ENCODE measurements at regions not wholly inside any gene's neighbourhood (a gene's known extent, or its start where the extent isn't known, plus 50 kb on each side); places are given as distances from the start of the nearest gene placed in this dataset.
"Not testable (repeated sequence)": the region's sequence is repeated elsewhere in the genome, so short reads cannot be mapped to it uniquely, and the experiment has no call there.

- no peak for DNase-seq (ENCODE audit: low read depth, low spot score)
- no peaks in the 10 kb centered on the region for H3K36me3 ChIP-seq (ENCODE audit: control insufficient read depth in 2 of 2, extremely low read depth in 1 of 2, insufficient read depth in 2 of 2, low read length in 2 of 2)
- dilution Hi-C loops (cut with MboI; ENCODE audit: extremely low pct_ligation_motif_present, low sequenced_read_pairs): no loop called here
- H3K4me1 ChIP-seq (ENCODE audit: control insufficient read depth, extremely low read depth, insufficient read depth, low read length): no peaks in the 10 kb centered on the region
- no peaks in the 10 kb centered on the region for H3K79me2 ChIP-seq (ENCODE audit: control insufficient read depth, insufficient read depth, low read length)
- no peaks in the 10 kb centered on the region for H4K20me1 ChIP-seq (replicated peaks; ENCODE audit: control insufficient read depth, extremely low read depth, insufficient read depth, low read length)
- no peak overlapping the region for H2AFZ ChIP-seq (ENCODE audit: low read depth, low read length)
- no peaks in the 10 kb centered on the region for H3K27me3 ChIP-seq (ENCODE audit: control insufficient read depth in 2 of 2, insufficient read depth in 2 of 2, low read length in 2 of 2)
- no peak for FAIRE-seq
- no peak overlapping the region for H3K27ac ChIP-seq (ENCODE audit: insufficient read depth, low read depth, low read length)
- H3K9me1 ChIP-seq (replicated peaks; ENCODE audit: control insufficient read depth, extremely low read depth, insufficient read depth, low read length): no peaks in the 10 kb centered on the region
- no TSS peak for BruUV-seq (replicated peaks)
- ChIA-PET POLR2A (no interaction called here), CTCF (no interaction called here)
- intact Hi-C loops (cut with micrococcal nuclease): no loop called here
- H3K9ac ChIP-seq (replicated peaks; ENCODE audit: extremely low read depth, insufficient read depth, low read length): no peak overlapping the region
- no peak overlapping the region for H3K4me2 ChIP-seq (ENCODE audit: insufficient read depth, low read length)
- H3K9me3 ChIP-seq (replicated peaks; ENCODE audit: control insufficient read depth, insufficient read depth, low read length): no peaks in the 10 kb centered on the region
- TF ChIP-seq MYC (IDR thresholded peaks at IDR 0.05; ENCODE audit: low read depth, low read length) (no peak), EZH2 (IDR thresholded peaks at IDR 0.05; ENCODE audit: borderline replicate concordance, low read depth, low read length, severe bottlenecking) (no peak), MAX (IDR thresholded peaks at IDR 0.05; ENCODE audit: insufficient read depth, insufficient read length) (no peak), GATA2 (IDR thresholded peaks at IDR 0.05; ENCODE audit: insufficient read depth, insufficient read length, low read depth, low read length) (no peak), JUN (IDR thresholded peaks at IDR 0.05; ENCODE audit: borderline replicate concordance, insufficient read depth, insufficient read length, low read depth) (no peak), FOS (IDR thresholded peaks at IDR 0.05; ENCODE audit: borderline replicate concordance, insufficient read depth, low read length) (no peak), POLR2A (IDR thresholded peaks at IDR 0.05; ENCODE audit: low read depth, low read length) (no peak), POLR2AphosphoS5 (IDR thresholded peaks at IDR 0.05; ENCODE audit: insufficient read depth, low read depth, low read length) (no peak)
- TF ChIP-seq, protein P1, sequence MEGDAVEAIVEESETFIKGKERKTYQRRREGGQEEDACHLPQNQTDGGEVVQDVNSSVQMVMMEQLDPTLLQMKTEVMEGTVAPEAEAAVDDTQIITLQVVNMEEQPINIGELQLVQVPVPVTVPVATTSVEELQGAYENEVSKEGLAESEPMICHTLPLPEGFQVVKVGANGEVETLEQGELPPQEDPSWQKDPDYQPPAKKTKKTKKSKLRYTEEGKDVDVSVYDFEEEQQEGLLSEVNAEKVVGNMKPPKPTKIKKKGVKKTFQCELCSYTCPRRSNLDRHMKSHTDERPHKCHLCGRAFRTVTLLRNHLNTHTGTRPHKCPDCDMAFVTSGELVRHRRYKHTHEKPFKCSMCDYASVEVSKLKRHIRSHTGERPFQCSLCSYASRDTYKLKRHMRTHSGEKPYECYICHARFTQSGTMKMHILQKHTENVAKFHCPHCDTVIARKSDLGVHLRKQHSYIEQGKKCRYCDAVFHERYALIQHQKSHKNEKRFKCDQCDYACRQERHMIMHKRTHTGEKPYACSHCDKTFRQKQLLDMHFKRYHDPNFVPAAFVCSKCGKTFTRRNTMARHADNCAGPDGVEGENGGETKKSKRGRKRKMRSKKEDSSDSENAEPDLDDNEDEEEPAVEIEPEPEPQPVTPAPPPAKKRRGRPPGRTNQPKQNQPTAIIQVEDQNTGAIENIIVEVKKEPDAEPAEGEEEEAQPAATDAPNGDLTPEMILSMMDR (IDR thresholded peaks at IDR 0.05; ENCODE audit: extremely low read depth in 1 of 2, insufficient read depth in 1 of 2, low read depth in 1 of 2, low read length in 2 of 2): no peak
- no peak overlapping the region for H3K4me3 ChIP-seq (replicated peaks in 1 of 3; ENCODE audit: insufficient read depth in 1 of 3, low read depth in 1 of 3, low read length in 3 of 3)
Measured at GRCh38 chr3:72031581-72031980, 246.6 kb upstream of the PROK2 start.

GRCh38 chr3:72030296-72030695, 245.3 kb upstream of the PROK2 start:
- H3K27ac ChIP-seq (ENCODE audit: insufficient read depth, low read depth, low read length); H4K20me1 ChIP-seq (replicated peaks; ENCODE audit: control insufficient read depth, extremely low read depth, insufficient read depth, low read length); H3K4me3 ChIP-seq (replicated peaks in 1 of 3; ENCODE audit: insufficient read depth in 1 of 3, low read depth in 1 of 3, low read length in 3 of 3); H2AFZ ChIP-seq (ENCODE audit: low read depth, low read length); BruUV-seq (replicated peaks); dilution Hi-C loops (cut with MboI; ENCODE audit: extremely low pct_ligation_motif_present, low sequenced_read_pairs); DNase-seq (ENCODE audit: low read depth, low spot score); CTCF ChIA-PET; H3K9ac ChIP-seq (replicated peaks; ENCODE audit: extremely low read depth, insufficient read depth, low read length); H3K9me3 ChIP-seq (replicated peaks; ENCODE audit: control insufficient read depth, insufficient read depth, low read length); H3K79me2 ChIP-seq (ENCODE audit: control insufficient read depth, insufficient read depth, low read length); POLR2A ChIA-PET; H3K4me1 ChIP-seq (ENCODE audit: control insufficient read depth, extremely low read depth, insufficient read depth, low read length); FAIRE-seq; intact Hi-C loops (cut with micrococcal nuclease); H3K27me3 ChIP-seq (ENCODE audit: control insufficient read depth in 2 of 2, insufficient read depth in 2 of 2, low read length in 2 of 2); H3K4me2 ChIP-seq (ENCODE audit: insufficient read depth, low read length); H3K36me3 ChIP-seq (ENCODE audit: control insufficient read depth in 2 of 2, extremely low read depth in 1 of 2, insufficient read depth in 2 of 2, low read length in 2 of 2); H3K9me1 ChIP-seq (replicated peaks; ENCODE audit: control insufficient read depth, extremely low read depth, insufficient read depth, low read length): not testable (repeated sequence)

- CTCF ChIA-PET; H3K4me2 ChIP-seq (ENCODE audit: insufficient read depth, low read length); H3K79me2 ChIP-seq (ENCODE audit: control insufficient read depth, insufficient read depth, low read length); H3K4me1 ChIP-seq (ENCODE audit: control insufficient read depth, extremely low read depth, insufficient read depth, low read length); H3K36me3 ChIP-seq (ENCODE audit: control insufficient read depth in 2 of 2, extremely low read depth in 1 of 2, insufficient read depth in 2 of 2, low read length in 2 of 2); H3K9me1 ChIP-seq (replicated peaks; ENCODE audit: control insufficient read depth, extremely low read depth, insufficient read depth, low read length); H4K20me1 ChIP-seq (replicated peaks; ENCODE audit: control insufficient read depth, extremely low read depth, insufficient read depth, low read length); intact Hi-C loops (cut with micrococcal nuclease); H3K9ac ChIP-seq (replicated peaks; ENCODE audit: extremely low read depth, insufficient read depth, low read length); H3K9me3 ChIP-seq (replicated peaks; ENCODE audit: control insufficient read depth, insufficient read depth, low read length); FAIRE-seq; H3K27ac ChIP-seq (ENCODE audit: insufficient read depth, low read depth, low read length); DNase-seq (ENCODE audit: low read depth, low spot score); BruUV-seq (replicated peaks); POLR2A ChIA-PET; H3K27me3 ChIP-seq (ENCODE audit: control insufficient read depth in 2 of 2, insufficient read depth in 2 of 2, low read length in 2 of 2); H3K4me3 ChIP-seq (replicated peaks in 1 of 3; ENCODE audit: insufficient read depth in 1 of 3, low read depth in 1 of 3, low read length in 3 of 3); H2AFZ ChIP-seq (ENCODE audit: low read depth, low read length); dilution Hi-C loops (cut with MboI; ENCODE audit: extremely low pct_ligation_motif_present, low sequenced_read_pairs): not testable (repeated sequence)
Measured at GRCh38 chr3:72028726-72029125, 243.8 kb upstream of the PROK2 start.

All from endothelial cell of umbilical vein (primary cell).